ENCODE measurements at regions not wholly inside any gene's neighbourhood (a gene's known extent, or its start where the extent isn't known, plus 50 kb on each side); places are given as distances from the start of the nearest gene placed in this dataset.

GRCh38 chr5:136423944-136424606, 58.7 kb upstream of the TRPC7 start:
- ATAC-seq (no peak), DNase-seq (no peak)
- H3K27me3 ChIP-seq: no peaks in the 10 kb centered on the region
- no peaks in the 10 kb centered on the region for H3K9me3 ChIP-seq
- no peaks in the 10 kb centered on the region for H3K36me3 ChIP-seq
- H3K27ac ChIP-seq: no peak overlapping the region
- no peak overlapping the region for H3K4me3 ChIP-seq
- intact Hi-C loops (cut with DNase I): no loop called here
- no peak for TF ChIP-seq CTCF (IDR thresholded peaks at IDR 0.05)
- H3K4me1 ChIP-seq: no peaks in the 10 kb centered on the region

- Histone ChIP-seq H3K4me3 (no peak overlapping the region), H3K4me1 (no peaks in the 10 kb centered on the region), H3K27ac (no peak overlapping the region), H3K36me3 (no peaks in the 10 kb centered on the region), H3K27me3 (no peaks in the 10 kb centered on the region), H3K9me3 (no peaks in the 10 kb centered on the region)
- no peak for ATAC-seq
- intact Hi-C loops (cut with DNase I): no loop called here
- no peak for TF ChIP-seq CTCF (IDR thresholded peaks at IDR 0.05)
- no peak for DNase-seq
Measured at GRCh38 chr5:136420168-136420898, 55.0 kb upstream of the TRPC7 start.

- no peak for DNase-seq
- Histone ChIP-seq H3K4me3 (no peak overlapping the region), H3K9me3 (no peaks in the 10 kb centered on the region), H3K4me1 (no peaks in the 10 kb centered on the region), H3K27ac (no peak overlapping the region), H3K36me3 (no peaks in the 10 kb centered on the region), H3K27me3 (no peaks in the 10 kb centered on the region)
- intact Hi-C loops (cut with DNase I): no loop called here
- TF ChIP-seq CTCF (IDR thresholded peaks at IDR 0.05): no peak
- ATAC-seq: no peak
Measured at GRCh38 chr5:136418301-136418700, 53.0 kb upstream of the TRPC7 start.

All from left lung (tissue), 4 donors.